ENCODE measurements at regions not wholly inside any gene's neighbourhood (a gene's known extent, or its start where the extent isn't known, plus 50 kb on each side); places are given as distances from the start of the nearest gene placed in this dataset.
A peak's percentile ranks its signal among the peaks of the same experiment; 100 is the strongest.

DNA sequence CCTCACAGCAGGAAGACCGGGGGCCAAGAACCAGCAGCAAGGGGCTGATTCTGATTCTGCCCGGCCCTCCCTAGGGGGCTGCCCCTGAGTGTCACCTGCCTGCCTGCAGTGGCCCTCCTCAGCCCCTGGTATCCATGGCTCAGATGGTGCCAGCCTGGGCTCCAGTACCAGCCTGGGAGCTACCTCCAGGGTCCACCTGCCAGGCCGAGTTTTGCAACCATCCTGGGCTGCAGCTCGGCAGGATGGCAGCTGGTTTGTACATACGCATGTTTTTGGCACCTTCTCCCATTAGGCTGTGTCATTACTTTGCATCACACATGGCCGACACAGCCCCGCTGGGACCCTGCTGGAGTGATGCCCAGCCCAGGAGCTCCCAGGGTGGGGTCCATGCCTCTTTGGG lies 93.3 kb upstream of the WNT4 start:
- H3K18ac ChIP-seq (ENCODE audit: low read length) = no peak overlapping the region

DNA sequence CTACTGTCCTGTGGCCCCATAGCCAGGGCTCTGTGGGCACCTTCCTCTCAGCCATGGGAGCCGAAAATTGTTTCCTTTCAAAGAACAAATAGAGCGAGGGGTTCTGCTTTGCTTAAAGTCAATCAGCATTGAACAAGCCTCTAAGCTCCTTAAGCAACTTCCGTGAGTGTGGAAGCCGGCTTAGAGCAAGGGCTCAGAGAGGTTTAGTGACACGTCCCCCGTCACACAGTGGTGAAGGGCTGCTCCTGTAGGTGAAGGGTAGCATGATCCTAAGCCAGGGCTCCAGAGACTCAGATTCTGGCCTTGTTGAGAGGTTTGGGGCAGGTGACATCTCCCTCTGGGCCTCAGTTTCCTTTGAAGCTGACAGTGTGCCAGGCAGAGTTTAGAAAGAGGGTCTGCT lies 94.0 kb upstream of the WNT4 start:
- Histone ChIP-seq H3K9ac (ENCODE audit: low read length) (no peak overlapping the region), H3K4me2 (ENCODE audit: low read length) (no peak overlapping the region), H2BK12ac (ENCODE audit: low read length) (no peak overlapping the region), H3K23ac (ENCODE audit: low read length) (no peak overlapping the region), H3K27ac (ENCODE audit: low read depth, low read length) (no peak overlapping the region), H2AK5ac (ENCODE audit: low read length) (no peak overlapping the region), H4K8ac (ENCODE audit: low read depth, low read length) (no peak overlapping the region), H2BK120ac (ENCODE audit: insufficient read depth, low read length, poor library complexity) (no peak overlapping the region), H2AFZ (ENCODE audit: insufficient read depth, low read length, poor library complexity) (no peak overlapping the region), H3K4me1 (ENCODE audit: control insufficient read depth in 1 of 2, insufficient read depth in 2 of 2, low read length in 2 of 2) (peaks cover 3 to 6% of the 10 kb centered on the region in 2 experiments), H3K79me2 (ENCODE audit: control insufficient read depth, insufficient read depth, low read length, poor library complexity) (no peaks in the 10 kb centered on the region), H3K14ac (ENCODE audit: low read length) (no peak overlapping the region), H3K4ac (ENCODE audit: low read depth, low read length) (no peak overlapping the region), H3K18ac (ENCODE audit: low read length) (no peak overlapping the region), H4K12ac (ENCODE audit: low read depth, low read length) (no peak overlapping the region), H2BK5ac (ENCODE audit: low read depth, low read length, poor library complexity) (no peak overlapping the region), H3K36me3 (ENCODE audit: control insufficient read depth in 1 of 2, insufficient read depth in 2 of 2, low read length in 2 of 2) (no peaks in the 10 kb centered on the region), H3K4me3 (ENCODE audit: low read depth, low read length) (no peak overlapping the region), H4K91ac (ENCODE audit: low read depth, low read length) (no peak overlapping the region), H3K79me1 (ENCODE audit: low read length) (no peaks in the 10 kb centered on the region), H3K27me3 (ENCODE audit: insufficient read depth, low read length) (no peaks in the 10 kb centered on the region), H3K9me3 (ENCODE audit: insufficient read depth, low read depth, low read length) (no peaks in the 10 kb centered on the region)
- WGBS (ENCODE audit: extremely low coverage, insufficient coverage, insufficient read length) = no CpG with 5 or more reads among the region's 6 CpGs
- DNase-seq = no peak

More for the DNA sequence above, 93.3 kb upstream of the WNT4 start:
- Histone ChIP-seq H3K79me2 (ENCODE audit: control insufficient read depth, insufficient read depth, low read length, poor library complexity) (no peaks in the 10 kb centered on the region), H3K4me3 (ENCODE audit: low read depth, low read length) (no peak overlapping the region), H3K79me1 (ENCODE audit: low read length) (no peaks in the 10 kb centered on the region), H3K27ac (ENCODE audit: low read depth, low read length) (no peak overlapping the region), H3K23ac (ENCODE audit: low read length) (no peak overlapping the region), H4K12ac (ENCODE audit: low read depth, low read length) (no peak overlapping the region), H2AK5ac (ENCODE audit: low read length) (no peak overlapping the region), H2BK120ac (ENCODE audit: insufficient read depth, low read length, poor library complexity) (no peak overlapping the region), H2AFZ (ENCODE audit: insufficient read depth, low read length, poor library complexity) (no peak overlapping the region), H4K91ac (ENCODE audit: low read depth, low read length) (no peak overlapping the region), H3K4me1 (ENCODE audit: control insufficient read depth in 1 of 2, insufficient read depth in 2 of 2, low read length in 2 of 2) (peaks cover 3 to 6% of the 10 kb centered on the region in 2 experiments), H2BK12ac (ENCODE audit: low read length) (no peak overlapping the region), H3K4ac (ENCODE audit: low read depth, low read length) (no peak overlapping the region), H3K14ac (ENCODE audit: low read length) (no peak overlapping the region), H3K36me3 (ENCODE audit: control insufficient read depth in 1 of 2, insufficient read depth in 2 of 2, low read length in 2 of 2) (no peaks in the 10 kb centered on the region), H3K4me2 (ENCODE audit: low read length) (no peak overlapping the region), H3K9ac (ENCODE audit: low read length) (no peak overlapping the region), H3K9me3 (ENCODE audit: insufficient read depth, low read depth, low read length) (no peaks in the 10 kb centered on the region), H3K27me3 (ENCODE audit: insufficient read depth, low read length) (no peaks in the 10 kb centered on the region), H2BK5ac (ENCODE audit: low read depth, low read length, poor library complexity) (no peak overlapping the region), H4K8ac (ENCODE audit: low read depth, low read length) (no peak overlapping the region)
- DNase-seq = no peak
- WGBS (ENCODE audit: extremely low coverage, insufficient coverage, insufficient read length) = no CpG with 5 or more reads among the region's 7 CpGs

DNA sequence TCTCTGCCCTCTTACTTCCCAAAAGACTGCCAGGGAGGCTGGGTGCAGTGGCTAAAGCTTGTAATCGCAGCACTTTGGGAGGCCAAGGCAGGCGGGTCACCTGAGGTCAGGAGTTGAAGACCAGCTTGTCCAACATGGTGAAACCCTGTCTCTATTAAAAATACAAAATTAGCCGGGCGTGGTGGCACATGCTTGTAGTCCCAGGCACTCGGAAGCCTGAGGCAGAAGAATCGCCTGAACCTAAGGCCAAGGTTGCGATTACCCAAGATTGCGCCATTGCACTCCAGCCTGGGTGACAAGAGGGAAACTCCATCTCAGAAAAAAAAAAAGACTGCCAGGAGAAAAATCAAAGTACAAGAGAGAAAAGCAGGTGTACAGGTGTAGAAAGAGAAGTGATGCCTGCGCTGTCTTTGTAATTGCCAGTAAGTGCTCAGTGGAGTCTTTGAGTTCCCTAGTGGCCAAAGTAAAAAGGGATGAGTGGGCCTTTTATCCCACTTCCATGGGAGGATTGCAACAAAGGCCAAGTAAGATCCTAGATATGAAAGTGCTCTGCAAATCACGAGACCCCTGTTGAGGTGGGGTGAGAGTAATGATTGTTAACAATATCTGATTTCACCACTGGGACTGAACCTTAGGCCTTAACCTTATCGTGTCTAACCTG lies 94.7 kb upstream of the WNT4 start:
- H3K23ac ChIP-seq (ENCODE audit: low read length) = no peak overlapping the region
- H4K91ac ChIP-seq (ENCODE audit: low read depth, low read length) = no peak overlapping the region
- no peak overlapping the region for H2AK5ac ChIP-seq (ENCODE audit: low read length)
- H3K79me2 ChIP-seq (ENCODE audit: control insufficient read depth, insufficient read depth, low read length, poor library complexity) = no peaks in the 10 kb centered on the region
- H3K4me2 ChIP-seq (ENCODE audit: low read length) = no peak overlapping the region
- no peak overlapping the region for H2BK120ac ChIP-seq (ENCODE audit: insufficient read depth, low read length, poor library complexity)
- no peak overlapping the region for H2AFZ ChIP-seq (ENCODE audit: insufficient read depth, low read length, poor library complexity)
- no peak overlapping the region for H3K18ac ChIP-seq (ENCODE audit: low read length)
- no peak overlapping the region for H3K27ac ChIP-seq (ENCODE audit: low read depth, low read length)
- no CpG with 5 or more reads among the region's 11 CpGs for WGBS (ENCODE audit: extremely low coverage, insufficient coverage, insufficient read length)
- H3K4me3 ChIP-seq (ENCODE audit: low read depth, low read length) = no peak overlapping the region
- no peak overlapping the region for H2BK5ac ChIP-seq (ENCODE audit: low read depth, low read length, poor library complexity)
- H4K12ac ChIP-seq (ENCODE audit: low read depth, low read length) = no peak overlapping the region
- no peak overlapping the region for H3K9ac ChIP-seq (ENCODE audit: low read length)
- H3K79me1 ChIP-seq (ENCODE audit: low read length) = no peaks in the 10 kb centered on the region
- no peak overlapping the region for H3K4ac ChIP-seq (ENCODE audit: low read depth, low read length)
- no peak overlapping the region for H4K8ac ChIP-seq (ENCODE audit: low read depth, low read length)
- peaks cover 3 to 6% of the 10 kb centered on the region in 2 experiments for H3K4me1 ChIP-seq (ENCODE audit: control insufficient read depth in 1 of 2, insufficient read depth in 2 of 2, low read length in 2 of 2)
- peak; percentile 63 to 64 for DNase-seq
- H3K36me3 ChIP-seq (ENCODE audit: control insufficient read depth in 1 of 2, insufficient read depth in 2 of 2, low read length in 2 of 2) = no peaks in the 10 kb centered on the region
- H3K14ac ChIP-seq (ENCODE audit: low read length) = no peak overlapping the region
- H2BK12ac ChIP-seq (ENCODE audit: low read length) = no peak overlapping the region
- H3K27me3 ChIP-seq (ENCODE audit: insufficient read depth, low read length) = no peaks in the 10 kb centered on the region
- H3K9me3 ChIP-seq (ENCODE audit: insufficient read depth, low read depth, low read length) = no peaks in the 10 kb centered on the region

DNA sequence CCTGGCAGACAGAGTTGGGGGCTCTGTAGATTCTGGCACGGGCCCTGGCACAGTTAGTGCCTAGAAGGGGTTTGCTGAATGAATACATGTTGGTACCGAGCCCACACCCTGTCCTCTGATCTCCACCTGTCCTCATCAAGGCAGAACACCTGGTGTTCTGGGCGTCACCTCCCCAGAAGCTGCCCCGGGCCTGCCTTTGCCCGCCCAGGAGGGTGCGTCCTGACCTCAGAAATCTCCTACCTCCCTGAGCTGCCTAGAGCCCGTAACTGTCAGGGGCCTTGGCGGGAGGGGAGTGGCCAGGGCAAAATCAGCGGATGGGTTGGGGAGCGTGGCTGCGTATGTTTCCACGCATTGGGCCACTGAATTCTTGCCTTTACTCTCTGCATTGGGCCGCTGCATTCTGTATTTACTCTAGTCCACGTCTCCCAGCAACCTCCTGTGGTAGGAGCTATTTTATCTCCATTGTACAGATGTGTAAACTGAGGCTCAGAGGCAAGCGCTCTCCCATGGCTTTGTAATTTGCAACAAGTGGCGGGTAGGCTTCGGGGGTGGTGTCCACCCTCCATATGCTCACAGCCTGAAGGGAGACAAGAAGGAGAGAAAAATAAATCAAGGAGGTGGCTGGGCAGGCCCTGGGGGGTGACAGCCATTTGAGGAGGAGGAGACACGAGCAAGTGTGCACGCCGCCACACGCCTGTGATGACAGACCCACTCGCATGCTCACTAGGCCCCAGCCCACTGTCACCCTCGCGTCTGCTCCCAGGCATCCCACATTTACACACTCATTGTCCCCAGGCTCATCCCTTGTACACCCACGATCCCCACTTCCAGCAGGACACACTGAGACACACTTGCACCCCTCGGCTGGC lies 95.7 kb upstream of the WNT4 start:
- no peak overlapping the region for H4K8ac ChIP-seq (ENCODE audit: low read depth, low read length)
- H3K79me2 ChIP-seq (ENCODE audit: control insufficient read depth, insufficient read depth, low read length, poor library complexity) = no peaks in the 10 kb centered on the region
- no CpG with 5 or more reads among the region's 26 CpGs for WGBS (ENCODE audit: extremely low coverage, insufficient coverage, insufficient read length)

More for the DNA sequence above, 95.7 kb upstream of the WNT4 start:
- DNase-seq = no peak
- peaks cover 3 to 6% of the 10 kb centered on the region in 2 experiments for H3K4me1 ChIP-seq (ENCODE audit: control insufficient read depth in 1 of 2, insufficient read depth in 2 of 2, low read length in 2 of 2)
- H3K9ac ChIP-seq (ENCODE audit: low read length) = no peak overlapping the region
- no peak overlapping the region for H4K12ac ChIP-seq (ENCODE audit: low read depth, low read length)
- no peak overlapping the region for H2BK5ac ChIP-seq (ENCODE audit: low read depth, low read length, poor library complexity)
- H3K4me3 ChIP-seq (ENCODE audit: low read depth, low read length) = no peak overlapping the region
- no peak overlapping the region for H3K27ac ChIP-seq (ENCODE audit: low read depth, low read length)
- H3K27me3 ChIP-seq (ENCODE audit: insufficient read depth, low read length) = no peaks in the 10 kb centered on the region
- H3K23ac ChIP-seq (ENCODE audit: low read length) = no peak overlapping the region
- H3K18ac ChIP-seq (ENCODE audit: low read length) = no peak overlapping the region
- no peak overlapping the region for H2AFZ ChIP-seq (ENCODE audit: insufficient read depth, low read length, poor library complexity)
- no peak overlapping the region for H3K4ac ChIP-seq (ENCODE audit: low read depth, low read length)
- H3K36me3 ChIP-seq (ENCODE audit: control insufficient read depth in 1 of 2, insufficient read depth in 2 of 2, low read length in 2 of 2) = no peaks in the 10 kb centered on the region
- no peak overlapping the region for H3K14ac ChIP-seq (ENCODE audit: low read length)
- H3K9me3 ChIP-seq (ENCODE audit: insufficient read depth, low read depth, low read length) = no peaks in the 10 kb centered on the region
- no peak overlapping the region for H2AK5ac ChIP-seq (ENCODE audit: low read length)
- H4K91ac ChIP-seq (ENCODE audit: low read depth, low read length) = no peak overlapping the region
- no peaks in the 10 kb centered on the region for H3K79me1 ChIP-seq (ENCODE audit: low read length)
- H2BK120ac ChIP-seq (ENCODE audit: insufficient read depth, low read length, poor library complexity) = no peak overlapping the region
- H2BK12ac ChIP-seq (ENCODE audit: low read length) = no peak overlapping the region
- H3K4me2 ChIP-seq (ENCODE audit: low read length) = no peak overlapping the region
